C1 segment of cervical spinal cord (tissue), 14 donors: ENCODE measurements at regions not wholly inside any gene's neighbourhood (a gene's known extent, or its start where the extent isn't known, plus 50 kb on each side); places are given as distances from the start of the nearest gene placed in this dataset.
"Not testable (repeated sequence)": the region's sequence is repeated elsewhere in the genome, so short reads cannot be mapped to it uniquely, and the experiment has no call there.

Experiments
- DNase-seq, 14 donors: peaks; one replicate each; lab custom pipeline; 2025; lab: John Stamatoyannopoulos, UW

- DNase-seq, result no peak
Observed at GRCh38 chr3:177889652-177890358, 646.4 kb upstream of the KCNMB2 start.

GRCh38 chr3:177890359-177890683, 645.9 kb upstream of the KCNMB2 start:
- DNase-seq, result no peak

GRCh38 chr3:177891569-177891968, 644.7 kb upstream of the KCNMB2 start:
- not testable (repeated sequence) for DNase-seq

- DNase-seq, result no peak
Observed at GRCh38 chr3:177893331-177893730, 642.9 kb upstream of the KCNMB2 start.

- DNase-seq, result no peak
Observed at GRCh38 chr3:177894081-177894728, 642.0 kb upstream of the KCNMB2 start.

GRCh38 chr3:177898185-177898584, 638.1 kb upstream of the KCNMB2 start:
- no peak for DNase-seq

GRCh38 chr3:177899275-177900067, 636.8 kb upstream of the KCNMB2 start:
- DNase-seq, result no peak

- DNase-seq, result no peak
Observed at GRCh38 chr3:177902876-177903275, 633.4 kb upstream of the KCNMB2 start.

GRCh38 chr3:177904621-177905020, 631.6 kb upstream of the KCNMB2 start:
- DNase-seq, result no peak

- DNase-seq, result peak in 1 of 14 donors; percentile 28
Observed at GRCh38 chr3:177905173-177906125, 630.8 kb upstream of the KCNMB2 start.

- DNase-seq, result peak in 4 of 14 donors; percentile 11 to 57 (median 26)
Observed at GRCh38 chr3:177906126-177906511, 630.1 kb upstream of the KCNMB2 start.

GRCh38 chr3:177906578-177907229, 629.5 kb upstream of the KCNMB2 start:
- DNase-seq, result no peak

GRCh38 chr3:177909530-177909929, 626.7 kb upstream of the KCNMB2 start:
- DNase-seq, result not testable (repeated sequence)

GRCh38 chr3:177914224-177914623, 622.0 kb upstream of the KCNMB2 start:
- no peak for DNase-seq

- no peak for DNase-seq
Observed at GRCh38 chr3:177916461-177916860, 619.8 kb upstream of the KCNMB2 start.

- DNase-seq, result no peak
Observed at GRCh38 chr3:177917234-177917861, 618.9 kb upstream of the KCNMB2 start.

- DNase-seq, result no peak
Observed at GRCh38 chr3:177921153-177921552, 615.1 kb upstream of the KCNMB2 start.

GRCh38 chr3:177924261-177924660, 612.0 kb upstream of the KCNMB2 start:
- no peak for DNase-seq

GRCh38 chr3:177928172-177928873, 607.9 kb upstream of the KCNMB2 start:
- DNase-seq, result no peak

- no peak for DNase-seq
Observed at GRCh38 chr3:177929310-177929709, 606.9 kb upstream of the KCNMB2 start.
